HL-60 (cell line): ENCODE measurements at regions not wholly inside any gene's neighbourhood (a gene's known extent, or its start where the extent isn't known, plus 50 kb on each side); places are given as distances from the start of the nearest gene placed in this dataset.

Source experiments
- CTCF ChIP-seq: IDR thresholded peaks from one replicate; pipeline ENCODE4 v1.5.1; 2011; ENCODE audit warnings: low read length, control low read depth, inconsistent platforms; ENCODE audit not compliant: insufficient read depth
- REST ChIP-seq: IDR thresholded peaks from 2 replicates; pipeline ENCODE4 v1.6.1; 2012; ENCODE audit warnings: low read depth; ENCODE audit not compliant: insufficient replicate concordance

- peak; percentile 52 for TF ChIP-seq CTCF
- no peak for TF ChIP-seq REST
Measured at GRCh38 chr16:80466024-80466987, 74.5 kb upstream of the DYNLRB2 start.
